GM18520 (cell line): ENCODE measurements at regions not wholly inside any gene's neighbourhood (a gene's known extent, or its start where the extent isn't known, plus 50 kb on each side); places are given as distances from the start of the nearest gene placed in this dataset.
A peak's percentile ranks its signal among the peaks of the same experiment; 100 is the strongest.

Source experiments
- ATAC-seq: cut with Tn5 transposase; IDR thresholded peaks from one replicate; pipeline ENCODE4 v1.9.1; 2021; ENCODE audit not compliant: unreplicated experiment

GRCh38 chr2:215609089-215610032, 173.5 kb upstream of the FN1 start:
- no peak for ATAC-seq

GRCh38 chr2:215607766-215608165, 171.9 kb upstream of the FN1 start:
- ATAC-seq = no peak

GRCh38 chr2:215606219-215606618, 170.4 kb upstream of the FN1 start:
- ATAC-seq = no peak

- no peak for ATAC-seq
Observed at GRCh38 chr2:215605214-215605613, 169.3 kb upstream of the FN1 start.

GRCh38 chr2:215604606-215605005, 168.7 kb upstream of the FN1 start:
- no peak for ATAC-seq

- ATAC-seq = no peak
Observed at GRCh38 chr2:215603440-215603839, 167.6 kb upstream of the FN1 start.

GRCh38 chr2:215602997-215603396, 167.1 kb upstream of the FN1 start:
- no peak for ATAC-seq

- no peak for ATAC-seq
Observed at GRCh38 chr2:215601990-215602721, 166.3 kb upstream of the FN1 start.

- ATAC-seq = no peak
Observed at GRCh38 chr2:215601526-215601925, 165.7 kb upstream of the FN1 start.

GRCh38 chr2:215598376-215598975, 162.6 kb upstream of the FN1 start:
- no peak for ATAC-seq

GRCh38 chr2:215597577-215597976, 161.7 kb upstream of the FN1 start:
- ATAC-seq = no peak

GRCh38 chr2:215594766-215595165, 158.9 kb upstream of the FN1 start:
- no peak for ATAC-seq

GRCh38 chr2:215590010-215590745, 154.3 kb upstream of the FN1 start:
- no peak for ATAC-seq

GRCh38 chr2:215583881-215584280, 148.0 kb upstream of the FN1 start:
- ATAC-seq = no peak

GRCh38 chr2:215579809-215580208, 143.9 kb upstream of the FN1 start:
- no peak for ATAC-seq

GRCh38 chr2:215577356-215577755, 141.5 kb upstream of the FN1 start:
- ATAC-seq = no peak

GRCh38 chr2:215576572-215576971, 140.7 kb upstream of the FN1 start:
- ATAC-seq = no peak

GRCh38 chr2:215573496-215573895, 137.6 kb upstream of the FN1 start:
- no peak for ATAC-seq

GRCh38 chr2:215572341-215572848, 136.5 kb upstream of the FN1 start:
- no peak for ATAC-seq

GRCh38 chr2:215571689-215572088, 135.8 kb upstream of the FN1 start:
- ATAC-seq = no peak

GRCh38 chr2:215567504-215567903, 131.6 kb upstream of the FN1 start:
- peak; percentile 52 for ATAC-seq
